RWPE1 (cell line): ENCODE measurements at regions not wholly inside any gene's neighbourhood (a gene's known extent, or its start where the extent isn't known, plus 50 kb on each side); places are given as distances from the start of the nearest gene placed in this dataset.

Source experiments
- CTCF ChIA-PET: fragments of 350-600 bp; sonication (Branson Sonifier 250); formaldehyde crosslinking; extraction: SDS; loops from one replicate; lab custom pipeline; 2021; lab: Yijun Ruan, JAX
- POLR2A ChIA-PET: fragments of 400-600 bp; formaldehyde crosslinking; extraction: SDS; loops from one replicate; lab custom pipeline; 2020; ENCODE audit warnings: antibody characterized with exemption; ENCODE audit not compliant: low non-redundant PET; lab: Yijun Ruan, JAX
- DNase-seq: peaks from one replicate; pipeline ENCODE4 v3.0.0; 2012; ENCODE audit warnings: low spot score
- H3K27ac ChIP-seq: fragments of 450-650 bp; 2 replicates; pipeline ENCODE4 v1.5.1; 2017
- CTCF ChIP-seq: fragments of 450-650 bp; conservative IDR thresholded peaks from 2 replicates; pipeline ENCODE4 v1.5.1; 2017; ENCODE audit warnings: low read depth, mild to moderate bottlenecking

DNA sequence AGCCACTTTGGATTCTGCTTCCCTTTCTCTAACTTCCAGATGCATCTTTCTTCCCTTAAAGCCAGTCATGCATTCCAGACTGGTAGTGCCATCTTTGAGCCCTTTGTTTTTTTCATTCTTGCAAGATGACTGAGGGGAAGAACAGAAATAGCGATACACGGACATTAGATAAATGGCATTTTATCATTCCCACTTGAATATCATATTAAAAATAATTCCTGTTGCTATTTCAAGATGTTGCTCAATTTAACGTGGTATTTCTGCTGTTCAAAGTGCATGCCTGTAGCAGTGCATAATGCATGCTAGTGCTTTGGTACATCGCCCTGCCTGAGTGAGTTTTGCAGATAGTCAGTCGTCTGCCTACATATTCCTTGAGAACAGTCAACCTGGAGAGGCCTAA lies 140.6 kb upstream of the FRY start:
- TF ChIP-seq CTCF = no peak
- CTCF ChIA-PET = no interaction called here
- POLR2A ChIA-PET = no interaction called here
- H3K27ac ChIP-seq = no peak overlapping the region
- DNase-seq = no peak

DNA sequence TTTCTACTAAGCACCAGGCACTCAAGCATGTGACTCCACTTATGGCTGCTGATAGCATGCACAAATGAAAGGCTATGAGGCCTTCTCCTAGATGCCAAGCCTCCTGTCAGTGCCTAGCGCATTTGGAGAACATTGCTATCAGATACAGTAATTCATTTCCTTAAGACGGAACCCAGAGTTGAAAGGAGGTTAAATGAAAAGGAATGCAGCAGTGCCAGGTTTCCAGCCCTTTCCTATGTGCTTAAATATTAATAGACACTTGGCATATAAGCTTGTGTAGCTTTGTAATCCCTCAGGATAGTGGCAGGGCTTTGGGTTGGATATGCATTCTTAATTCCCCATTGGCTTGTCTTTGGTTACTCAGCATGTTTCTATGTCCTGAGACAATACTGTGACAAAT lies 140.1 kb upstream of the FRY start:
- CTCF ChIA-PET = no interaction called here
- no peak for TF ChIP-seq CTCF
- H3K27ac ChIP-seq = no peak overlapping the region
- POLR2A ChIA-PET = no interaction called here
- DNase-seq = no peak

DNA sequence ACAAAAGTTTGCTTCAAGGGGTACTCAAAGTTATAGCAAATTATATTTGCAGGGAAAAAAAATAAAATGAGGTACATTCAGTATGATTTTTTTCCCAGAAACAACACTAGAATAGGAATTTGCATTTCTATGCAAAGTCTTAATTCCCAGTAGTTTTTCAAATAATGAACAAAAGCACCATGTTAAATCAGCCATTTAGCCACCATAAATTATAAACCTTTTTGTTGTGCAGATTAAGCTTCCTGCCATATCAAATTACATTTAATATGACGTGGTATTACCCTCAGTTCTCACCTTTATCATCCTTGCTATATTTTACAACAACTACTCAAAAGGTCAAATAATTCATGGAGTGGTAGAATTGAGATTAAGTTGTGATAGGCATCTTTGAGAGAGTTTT lies 136.6 kb upstream of the FRY start:
- DNase-seq = no peak
- ChIA-PET POLR2A (no interaction called here), CTCF (interaction anchor here (1.7 kb wide), 1 partner anchor 15 kb away, joined by 4 read pairs; no protein-coding TSS in a partner anchor)
- H3K27ac ChIP-seq = no peak overlapping the region
- no peak for TF ChIP-seq CTCF

DNA sequence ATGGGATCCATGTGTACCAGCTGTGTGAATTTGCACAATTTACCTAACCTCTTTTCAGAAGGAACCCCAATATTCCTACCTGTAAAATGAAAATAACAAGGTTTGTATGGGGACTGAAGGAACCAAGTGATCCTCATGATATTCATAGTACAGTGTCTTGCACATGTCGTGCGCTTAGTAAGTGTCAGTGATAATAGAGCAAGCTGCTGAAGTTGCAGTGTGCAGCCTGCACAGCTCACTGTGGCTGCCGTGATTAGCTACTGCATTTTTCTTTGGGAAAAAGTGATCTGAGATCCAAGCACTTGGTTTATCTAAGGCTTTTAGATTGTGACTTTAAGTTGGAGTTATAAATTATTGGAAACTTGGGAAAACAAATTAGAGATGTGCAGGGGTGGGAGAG lies 135.9 kb upstream of the FRY start:
- ChIA-PET CTCF (interaction anchor here (1.7 kb wide), 1 partner anchor 14 kb away, joined by 4 read pairs; no protein-coding TSS in a partner anchor), POLR2A (no interaction called here)
- no peak for DNase-seq
- TF ChIP-seq CTCF = no peak
- H3K27ac ChIP-seq = no peak overlapping the region

- ChIA-PET POLR2A (no interaction called here), CTCF (interaction anchor here (1.2 kb wide), 1 partner anchor 13 kb away, joined by 4 read pairs; no protein-coding TSS in a partner anchor)
- no peak for TF ChIP-seq CTCF
- no peak for DNase-seq
- no peak overlapping the region for H3K27ac ChIP-seq
Observed at GRCh38 chr13:31896427-31896826, 135.1 kb upstream of the FRY start.

DNA sequence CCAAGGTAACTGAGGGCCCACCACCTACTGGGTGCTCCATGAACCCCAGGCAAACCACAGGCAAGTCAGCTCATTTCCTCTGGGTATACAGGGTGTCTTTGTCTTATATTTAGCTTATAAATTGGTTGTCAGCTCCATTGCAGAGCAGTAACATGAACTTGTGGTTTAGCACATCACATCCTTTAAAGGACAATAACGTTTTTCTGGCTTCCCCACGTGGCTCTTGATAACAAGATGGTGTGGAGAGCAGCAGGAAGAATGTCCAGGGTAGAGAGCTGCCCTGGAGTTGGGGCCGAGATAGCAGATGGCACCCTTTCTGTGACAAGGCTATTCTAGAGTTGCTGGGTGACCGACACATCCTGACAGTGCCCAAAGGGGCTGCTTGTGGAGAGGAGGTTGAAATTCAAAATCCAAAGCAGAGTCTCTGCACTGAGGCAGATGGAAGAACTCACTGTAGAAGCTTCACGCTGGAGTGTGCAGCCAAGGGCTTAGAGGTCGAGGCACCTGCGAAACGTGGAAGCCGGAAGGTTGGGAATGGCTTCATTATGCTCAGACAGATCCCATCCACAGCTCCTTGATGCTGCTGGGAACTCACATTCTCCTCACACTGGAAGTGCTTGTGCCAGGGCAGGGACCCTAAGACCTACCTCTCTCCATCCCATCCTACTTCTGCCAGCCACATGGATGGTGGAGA lies 133.0 kb upstream of the FRY start:
- H3K27ac ChIP-seq = no peak overlapping the region
- DNase-seq = no peak
- CTCF ChIA-PET = interaction anchor here (0.7 to 1.5 kb wide), 1 partner anchor 11 kb away, joined by 3 to 4 read pairs; no protein-coding TSS in a partner anchor
- no peak for TF ChIP-seq CTCF
- POLR2A ChIA-PET = no interaction called here
